BE2C (cell line): ENCODE measurements at regions not wholly inside any gene's neighbourhood (a gene's known extent, or its start where the extent isn't known, plus 50 kb on each side); places are given as distances from the start of the nearest gene placed in this dataset.
"Not testable (repeated sequence)": the region's sequence is repeated elsewhere in the genome, so short reads cannot be mapped to it uniquely, and the experiment has no call there.

Experiments used
- DNase-seq: peaks from one replicate; pipeline ENCODE4 v3.0.0-alpha.2; 2020
- H3K27me3 ChIP-seq: fragments of 250-450 bp; sonication (Bioruptor Pico); 2 replicates; pipeline ENCODE4 v1.5.1; 2020; ENCODE audit warnings: mild to moderate bottlenecking
- H3K36me3 ChIP-seq: fragments of 250-450 bp; sonication (Bioruptor Pico); 2 replicates; pipeline ENCODE4 v1.5.1; 2020; ENCODE audit warnings: mild to moderate bottlenecking
- H3K4me1 ChIP-seq: fragments of 250-450 bp; sonication (Bioruptor Pico); 2 replicates; pipeline ENCODE4 v1.5.1; 2020
- H3K4me3 ChIP-seq: 2 replicates; pipeline ENCODE4 v1.5.1; 2011; ENCODE audit warnings: low read depth, low read length
- H3K9me3 ChIP-seq: fragments of 250-450 bp; sonication (Bioruptor Pico); 2 replicates; pipeline ENCODE4 v1.5.1; 2020
- CTCF ChIP-seq: IDR thresholded peaks from 2 replicates; pipeline ENCODE4 v1.5.1; 2012; ENCODE audit warnings: mild to moderate bottlenecking, low read depth, low read length

- H3K4me3 ChIP-seq = no peak overlapping the region
- no peak for DNase-seq
- no peak for TF ChIP-seq CTCF
- no peaks in the 10 kb centered on the region; the same call in 1 of the 2 replicates for H3K9me3 ChIP-seq
- H3K4me1 ChIP-seq = peaks cover 14% of the 10 kb centered on the region
- no peaks in the 10 kb centered on the region; the same call in 1 of the 2 replicates for H3K36me3 ChIP-seq
- H3K27me3 ChIP-seq = no peaks in the 10 kb centered on the region
Observed at GRCh38 chr9:25804856-25805255, 126.6 kb upstream of the TUSC1 start.

- not testable (repeated sequence) for DNase-seq, H3K9me3 ChIP-seq, H3K4me3 ChIP-seq, H3K36me3 ChIP-seq, H3K27me3 ChIP-seq
- peaks cover 17% of the 10 kb centered on the region for H3K4me1 ChIP-seq
Observed at GRCh38 chr9:25801989-25802388, 123.7 kb upstream of the TUSC1 start.

GRCh38 chr9:25773805-25774204, 95.6 kb upstream of the TUSC1 start:
- TF ChIP-seq CTCF = no peak
- DNase-seq = no peak
- Histone ChIP-seq H3K27me3 (no peaks in the 10 kb centered on the region), H3K9me3 (no peaks in the 10 kb centered on the region), H3K4me1 (no peaks in the 10 kb centered on the region), H3K36me3 (no peaks in the 10 kb centered on the region; the same call in 1 of the 2 replicates), H3K4me3 (no peak overlapping the region)

- DNase-seq = no peak
- Histone ChIP-seq H3K36me3 (no peaks in the 10 kb centered on the region), H3K4me1 (no peaks in the 10 kb centered on the region), H3K9me3 (no peaks in the 10 kb centered on the region), H3K4me3 (no peak overlapping the region), H3K27me3 (no peaks in the 10 kb centered on the region)
- TF ChIP-seq CTCF = no peak
Observed at GRCh38 chr9:25755951-25756350, 77.7 kb upstream of the TUSC1 start.

- DNase-seq = no peak
- Histone ChIP-seq H3K27me3 (no peaks in the 10 kb centered on the region), H3K36me3 (no peaks in the 10 kb centered on the region)
Observed at GRCh38 chr9:25752398-25752797, 74.2 kb upstream of the TUSC1 start.

GRCh38 chr9:25742256-25742655, 64.0 kb upstream of the TUSC1 start:
- Histone ChIP-seq H3K9me3 (no peaks in the 10 kb centered on the region), H3K4me1 (no peaks in the 10 kb centered on the region), H3K36me3 (no peaks in the 10 kb centered on the region), H3K27me3 (no peaks in the 10 kb centered on the region), H3K4me3 (no peak overlapping the region)
- TF ChIP-seq CTCF = no peak
- DNase-seq = no peak

More at GRCh38 chr9:25752398-25752797, 74.2 kb upstream of the TUSC1 start:
- Histone ChIP-seq H3K9me3 (no peaks in the 10 kb centered on the region), H3K4me3 (no peak overlapping the region), H3K4me1 (no peaks in the 10 kb centered on the region)
- no peak for TF ChIP-seq CTCF
